GM12865 (cell line): ENCODE measurements at regions not wholly inside any gene's neighbourhood (a gene's known extent, or its start where the extent isn't known, plus 50 kb on each side); places are given as distances from the start of the nearest gene placed in this dataset.
A peak's percentile ranks its signal among the peaks of the same experiment; 100 is the strongest.

Experiments used
- DNase-seq: peaks from one replicate; pipeline ENCODE4 v3.0.0; 2010; ENCODE audit warnings: low read depth
- H3K4me3 ChIP-seq: 2 replicates; pipeline ENCODE4 v1.5.1; 2011; ENCODE audit warnings: mild to moderate bottlenecking, low read depth, low read length, control low read depth
- TF ChIP-seq, protein P1 (sequence below): IDR thresholded peaks from 2 replicates; pipeline ENCODE4 v1.5.1; 2011; ENCODE audit warnings: low read length, control low read depth, low read depth, inconsistent platforms; ENCODE audit not compliant: insufficient read depth; ENCODE audit errors: missing control alignments

DNA sequence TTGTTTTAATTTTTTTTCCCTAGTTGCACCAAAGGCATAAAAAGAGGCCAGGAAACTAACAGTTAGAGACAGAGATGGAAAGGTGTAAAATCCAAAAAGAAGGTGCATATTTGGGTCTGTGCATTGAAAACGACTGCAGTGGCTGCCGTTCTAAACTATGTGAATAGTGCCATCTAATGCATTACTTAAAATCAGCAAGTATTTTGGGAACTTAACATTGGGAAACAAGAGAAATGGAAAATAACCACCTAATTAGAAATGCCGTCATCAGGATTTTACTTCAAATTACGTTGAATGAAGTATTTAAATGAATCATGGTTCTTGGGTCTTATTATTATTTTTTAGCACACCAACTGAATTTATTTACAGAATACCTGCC lies 189.5 kb upstream of the MIR17HG start:
- TF ChIP-seq, protein P1, sequence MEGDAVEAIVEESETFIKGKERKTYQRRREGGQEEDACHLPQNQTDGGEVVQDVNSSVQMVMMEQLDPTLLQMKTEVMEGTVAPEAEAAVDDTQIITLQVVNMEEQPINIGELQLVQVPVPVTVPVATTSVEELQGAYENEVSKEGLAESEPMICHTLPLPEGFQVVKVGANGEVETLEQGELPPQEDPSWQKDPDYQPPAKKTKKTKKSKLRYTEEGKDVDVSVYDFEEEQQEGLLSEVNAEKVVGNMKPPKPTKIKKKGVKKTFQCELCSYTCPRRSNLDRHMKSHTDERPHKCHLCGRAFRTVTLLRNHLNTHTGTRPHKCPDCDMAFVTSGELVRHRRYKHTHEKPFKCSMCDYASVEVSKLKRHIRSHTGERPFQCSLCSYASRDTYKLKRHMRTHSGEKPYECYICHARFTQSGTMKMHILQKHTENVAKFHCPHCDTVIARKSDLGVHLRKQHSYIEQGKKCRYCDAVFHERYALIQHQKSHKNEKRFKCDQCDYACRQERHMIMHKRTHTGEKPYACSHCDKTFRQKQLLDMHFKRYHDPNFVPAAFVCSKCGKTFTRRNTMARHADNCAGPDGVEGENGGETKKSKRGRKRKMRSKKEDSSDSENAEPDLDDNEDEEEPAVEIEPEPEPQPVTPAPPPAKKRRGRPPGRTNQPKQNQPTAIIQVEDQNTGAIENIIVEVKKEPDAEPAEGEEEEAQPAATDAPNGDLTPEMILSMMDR = no peak
- no peak for DNase-seq
- no peak overlapping the region for H3K4me3 ChIP-seq

DNA sequence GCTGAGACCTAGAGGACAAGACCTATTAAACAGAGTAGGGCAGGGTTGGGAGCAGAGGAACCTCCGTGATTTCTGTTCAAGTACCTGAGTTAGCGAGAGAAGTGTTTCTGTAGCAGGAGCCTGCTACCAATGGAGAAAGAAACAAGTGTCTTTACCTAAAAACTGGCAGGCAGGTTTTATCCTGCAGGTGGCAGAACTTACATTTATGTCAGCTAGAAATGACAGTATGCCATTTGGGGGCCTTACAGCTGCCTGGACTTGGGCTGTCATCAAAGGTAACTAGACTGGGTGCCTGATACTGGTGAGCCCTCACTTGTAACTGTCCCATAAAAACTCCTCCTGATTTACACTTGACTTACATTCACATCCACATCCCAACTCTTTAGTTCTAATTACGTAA lies 185.3 kb upstream of the MIR17HG start:
- TF ChIP-seq, protein P1 = peak; percentile 12
- H3K4me3 ChIP-seq = no peak overlapping the region
- DNase-seq = peak; percentile 25

DNA sequence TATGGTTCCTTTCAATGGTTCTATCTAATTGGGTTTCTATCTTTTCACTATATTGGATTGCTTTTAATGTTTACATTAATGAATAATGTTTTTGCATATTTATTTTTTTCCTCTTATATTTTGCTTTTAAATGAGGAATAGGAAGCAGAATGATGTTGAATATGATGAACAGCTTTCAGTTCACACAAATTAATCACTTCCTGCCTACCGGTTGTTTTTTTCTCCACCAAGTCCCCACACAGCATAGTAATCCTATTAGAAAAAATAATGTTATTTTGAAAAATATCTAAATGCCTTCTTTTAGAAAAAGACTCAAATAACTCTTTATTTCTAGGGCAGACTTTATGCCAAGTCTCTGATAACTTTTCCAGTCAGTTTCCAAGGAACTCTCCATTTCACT lies 184.9 kb upstream of the MIR17HG start:
- DNase-seq = no peak
- TF ChIP-seq, protein P1 = no peak
- no peak overlapping the region for H3K4me3 ChIP-seq

DNA sequence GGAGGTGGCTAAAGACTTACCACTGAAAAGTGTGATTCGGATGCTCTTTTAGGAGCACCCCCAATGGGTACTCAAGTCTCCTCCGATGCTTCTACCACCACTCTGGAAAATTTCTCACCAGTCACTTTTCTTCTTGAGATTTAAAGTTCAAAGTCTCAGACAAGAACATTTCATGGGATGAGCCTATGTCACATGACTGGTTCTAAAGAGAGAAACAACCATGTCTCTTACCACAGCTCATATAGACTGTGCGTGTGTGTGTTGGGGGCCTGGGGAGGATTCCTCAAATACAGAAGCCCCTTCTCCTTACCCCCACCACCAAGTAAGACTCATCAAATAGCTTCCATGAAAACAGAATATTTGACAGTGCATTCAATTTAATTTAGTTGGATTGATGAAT lies 181.7 kb upstream of the MIR17HG start:
- TF ChIP-seq, protein P1 = no peak
- no peak overlapping the region for H3K4me3 ChIP-seq
- no peak for DNase-seq

DNA sequence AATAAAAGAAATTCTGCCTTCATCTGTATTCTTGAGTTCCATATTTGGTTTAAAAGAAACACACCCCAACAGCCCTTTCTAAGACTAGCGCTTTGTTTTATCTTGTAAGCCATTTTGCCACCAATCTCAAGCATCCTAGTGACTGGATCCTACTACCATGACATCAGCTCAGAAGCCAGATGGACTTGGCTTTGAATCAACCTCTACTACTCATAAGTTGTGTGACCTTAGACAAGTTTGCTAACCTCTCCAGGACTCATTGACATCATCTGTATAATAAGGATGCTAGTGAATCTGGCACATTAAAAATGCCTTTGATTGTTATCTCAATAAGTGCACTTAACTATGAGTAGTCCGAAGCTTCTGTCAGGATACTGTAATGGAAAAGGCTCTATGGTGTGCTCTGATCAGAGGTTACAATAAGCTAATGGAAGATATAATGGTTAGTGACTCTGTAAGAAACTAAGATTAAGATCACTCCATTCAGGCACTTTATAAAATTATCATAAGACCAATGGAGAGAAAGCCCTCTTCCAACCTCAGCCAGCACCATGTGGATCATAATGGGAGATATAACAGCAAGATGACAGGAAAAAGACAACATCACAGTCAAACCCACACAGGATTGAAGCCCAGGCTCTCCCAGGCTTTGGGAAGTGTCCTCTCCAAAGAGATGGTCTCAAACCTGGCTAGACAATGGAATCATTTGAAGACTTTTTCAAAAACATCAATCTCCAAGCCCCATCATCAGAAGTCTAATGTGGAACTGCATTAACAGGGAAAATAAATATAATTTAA lies 180.6 kb upstream of the MIR17HG start:
- DNase-seq = no peak
- H3K4me3 ChIP-seq = no peak overlapping the region
- TF ChIP-seq, protein P1 = no peak

DNA sequence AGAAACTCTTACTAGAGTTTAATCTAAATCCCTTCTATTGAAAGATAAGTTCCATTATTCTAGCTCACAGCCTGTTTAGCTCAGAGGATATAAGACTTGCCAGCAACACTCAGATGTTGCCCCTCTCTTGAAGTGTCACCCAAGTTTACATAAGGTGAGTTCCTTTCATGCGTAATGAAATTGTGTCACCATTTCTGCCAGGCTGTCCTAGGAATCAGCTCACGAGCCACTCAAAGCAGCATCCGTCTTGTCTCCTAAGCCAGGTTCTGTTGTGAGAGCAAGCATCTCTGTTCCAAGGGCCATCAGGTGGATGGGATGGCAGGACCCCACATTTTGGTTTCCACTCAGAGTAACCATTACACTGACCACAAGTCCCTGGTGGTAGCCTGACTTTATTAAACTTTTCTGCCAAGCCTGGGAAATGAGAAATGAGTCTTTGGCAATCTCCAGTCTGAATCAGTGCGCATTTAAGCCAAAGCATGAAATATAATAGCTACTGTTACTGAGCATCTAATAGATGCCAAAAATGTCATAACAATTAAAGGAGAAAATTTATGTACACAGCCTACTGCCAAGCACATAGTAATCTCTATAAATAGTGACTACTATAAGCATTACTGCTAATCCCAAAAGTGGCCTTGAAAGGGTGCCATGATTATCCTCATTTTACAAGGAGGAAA lies 179.6 kb upstream of the MIR17HG start:
- TF ChIP-seq, protein P1 = no peak
- DNase-seq = no peak
- H3K4me3 ChIP-seq = no peak overlapping the region
